GM21619 (cell line): ENCODE measurements at regions not wholly inside any gene's neighbourhood (a gene's known extent, or its start where the extent isn't known, plus 50 kb on each side); places are given as distances from the start of the nearest gene placed in this dataset.

ENCODE experiments used
- ATAC-seq: cut with Tn5 transposase; IDR thresholded peaks from one replicate; pipeline ENCODE4 v1.9.1; 2021; ENCODE audit not compliant: unreplicated experiment

DNA sequence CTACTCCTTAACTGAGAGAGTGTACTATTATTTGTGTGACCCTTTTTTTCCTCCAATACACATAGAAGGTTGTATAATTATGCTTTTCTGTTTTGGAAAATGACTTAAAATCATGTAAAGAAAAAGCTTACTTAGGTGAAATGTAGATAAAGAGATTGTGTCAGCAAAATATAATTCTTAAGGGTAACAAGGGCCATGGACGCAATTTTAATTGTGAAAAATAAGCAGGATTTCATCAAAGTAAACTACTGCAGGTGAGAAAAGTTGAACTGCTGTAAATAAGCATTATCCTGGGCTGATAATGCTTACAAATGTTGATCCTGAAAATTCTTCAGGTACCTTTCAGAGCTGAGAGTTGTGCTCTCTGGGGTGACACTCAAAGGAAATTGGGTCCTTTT lies 141.5 kb downstream of the RPIA start:
- no peak for ATAC-seq

DNA sequence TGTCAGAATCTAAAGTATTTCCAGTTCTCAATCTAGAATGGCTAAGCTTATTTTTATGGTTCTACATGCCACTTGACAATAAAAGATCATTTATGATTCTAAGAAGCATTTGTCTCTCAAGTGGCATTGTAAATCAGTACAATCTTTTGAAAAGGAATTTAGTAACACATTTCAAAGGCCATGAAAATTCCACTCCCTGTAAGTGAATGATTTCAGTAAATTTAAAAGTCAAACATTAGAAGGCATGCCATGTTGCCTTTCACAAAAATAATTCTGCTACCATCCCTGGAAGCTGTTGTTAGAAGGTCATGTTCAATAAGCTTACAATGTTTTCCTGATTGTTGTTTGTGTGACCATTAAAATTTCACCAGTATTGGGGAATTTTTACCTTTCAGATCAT lies 142.9 kb downstream of the RPIA start:
- no peak for ATAC-seq

DNA sequence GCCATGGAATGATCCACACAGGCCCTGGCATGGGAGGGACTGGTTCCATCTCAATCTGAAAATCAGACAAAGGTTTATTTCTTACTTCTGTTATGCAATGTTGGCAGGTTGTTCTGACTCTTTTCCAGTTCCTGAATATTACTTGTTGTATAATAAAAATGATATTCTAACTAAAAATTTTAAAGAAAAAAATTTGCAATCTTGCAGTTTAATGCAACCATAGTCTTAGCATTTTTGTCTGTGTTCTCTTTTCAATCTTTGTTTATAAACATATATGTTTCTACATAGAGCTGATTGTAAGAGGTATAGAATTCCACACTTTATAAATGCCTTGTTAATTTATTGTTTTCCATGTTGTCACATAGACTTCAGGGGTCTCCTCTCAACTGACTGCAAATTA lies 143.4 kb downstream of the RPIA start:
- no peak for ATAC-seq

DNA sequence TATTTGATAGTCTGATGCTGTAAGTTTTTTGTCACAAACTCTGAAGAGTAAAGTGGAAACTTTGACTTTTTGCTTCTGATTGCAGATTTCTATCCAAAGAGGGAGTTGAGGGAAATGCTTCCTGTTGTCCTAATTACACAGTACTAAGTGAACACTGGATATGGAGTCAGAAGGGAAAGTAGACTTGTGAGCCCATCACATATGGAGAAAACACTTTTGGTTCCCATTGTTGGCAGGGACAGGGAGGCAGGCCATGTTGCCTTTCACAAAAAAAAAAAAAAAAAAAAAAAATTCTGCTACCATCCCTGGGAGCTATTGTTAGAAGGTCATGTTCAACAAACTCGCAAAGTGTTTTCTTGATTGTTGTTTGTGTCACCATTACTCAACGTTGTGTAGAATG lies 144.3 kb downstream of the RPIA start:
- ATAC-seq: no peak

DNA sequence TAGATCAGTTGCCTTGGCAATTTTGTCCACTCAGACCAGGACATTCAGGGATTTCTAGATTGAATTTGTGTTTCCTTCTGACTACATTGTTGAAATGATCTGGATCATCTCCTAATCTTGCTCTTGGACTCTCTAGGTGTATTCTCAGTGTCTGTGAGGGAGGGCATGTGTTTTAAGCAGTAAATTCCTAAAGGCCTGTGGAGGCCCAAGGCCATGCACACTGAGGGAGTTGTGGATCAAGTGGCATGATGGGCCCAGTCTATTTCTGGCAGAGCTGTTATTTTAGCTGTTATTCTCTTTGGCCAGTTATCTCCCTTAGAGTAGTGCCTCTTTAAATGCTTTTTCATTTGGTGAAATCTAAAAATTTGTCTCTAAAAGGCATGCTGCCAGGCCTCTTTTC lies 144.9 kb downstream of the RPIA start:
- ATAC-seq: no peak

GRCh38 chr2:88837511-88838160 lies 146.2 kb downstream of the RPIA start:
- no peak for ATAC-seq

- ATAC-seq: peak; percentile 70
These were observed 146.7 kb downstream of the RPIA start for GRCh38 chr2:88838165-88838635.

DNA sequence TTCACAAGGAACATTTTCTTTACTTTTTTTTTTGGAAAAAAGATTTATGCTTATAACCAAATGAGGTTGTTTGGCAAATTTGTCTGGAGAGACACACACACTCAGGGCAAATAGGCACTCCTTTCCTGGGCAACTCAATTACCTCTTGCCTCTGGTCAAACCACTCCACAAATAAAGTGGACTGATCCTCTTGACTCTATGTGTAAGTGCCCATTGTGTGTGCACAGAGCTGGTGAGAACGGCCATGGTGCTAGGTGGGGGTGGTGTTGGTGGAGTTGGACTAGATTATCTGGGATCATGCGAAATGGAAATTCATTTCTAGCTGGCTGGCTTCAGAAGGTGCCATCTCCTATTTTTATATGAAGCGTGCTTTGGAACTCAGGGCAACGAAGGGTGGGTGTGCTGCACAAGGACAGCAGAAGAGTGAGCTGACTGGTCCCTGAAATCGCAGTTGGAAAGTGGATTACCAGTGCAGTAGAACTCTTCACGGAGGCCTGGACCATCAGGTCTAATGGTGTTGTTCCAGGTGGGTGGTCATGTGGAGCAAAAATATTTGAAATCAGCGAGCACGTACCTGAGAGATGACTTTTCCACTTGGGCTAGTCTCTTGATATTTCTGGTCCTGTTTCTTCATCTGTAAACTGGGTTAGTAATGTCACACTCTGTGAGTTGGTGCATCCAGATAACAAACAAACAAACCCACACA lies 149.9 kb downstream of the RPIA start:
- no peak for ATAC-seq

DNA sequence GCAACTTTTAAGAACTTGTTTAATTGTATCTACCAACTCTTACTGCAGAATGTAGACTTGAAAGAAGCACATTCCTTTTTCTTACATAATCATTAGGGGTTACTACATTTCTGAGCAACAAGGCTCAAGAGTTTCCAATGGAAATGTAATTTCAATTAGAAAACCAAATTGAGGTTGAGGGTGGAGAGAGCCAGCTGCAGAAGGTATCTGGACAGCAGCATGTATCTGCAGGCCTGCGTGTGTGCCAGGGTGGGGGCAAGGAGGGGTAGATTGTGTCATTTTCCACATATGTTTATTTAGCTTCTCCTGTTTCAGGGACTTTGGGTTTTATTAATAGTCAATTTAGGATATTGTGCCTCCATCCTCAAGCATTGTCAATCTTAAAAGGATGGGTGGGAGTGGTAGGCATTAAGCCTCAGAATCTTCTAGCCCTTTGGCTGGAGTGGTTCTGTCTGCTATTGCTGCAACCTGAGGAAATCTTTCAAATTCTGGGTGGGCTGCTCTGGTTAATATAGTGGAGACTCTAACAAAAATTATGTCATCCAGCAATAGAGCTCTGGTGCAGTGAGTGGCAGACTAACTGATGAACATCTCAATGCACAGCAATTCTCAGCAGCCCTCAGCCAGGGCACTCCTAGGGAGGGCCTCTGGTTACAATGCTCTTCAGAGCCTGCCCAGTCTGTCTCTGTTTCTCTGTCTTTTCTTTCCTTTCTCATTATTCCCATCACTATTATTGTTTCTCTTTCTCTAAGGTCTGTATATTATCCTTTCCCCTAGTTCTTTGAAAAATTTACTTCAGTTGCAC lies 151.4 kb downstream of the RPIA start:
- no peak for ATAC-seq

GRCh38 chr2:88843651-88844050 lies 152.2 kb downstream of the RPIA start:
- ATAC-seq: no peak

DNA sequence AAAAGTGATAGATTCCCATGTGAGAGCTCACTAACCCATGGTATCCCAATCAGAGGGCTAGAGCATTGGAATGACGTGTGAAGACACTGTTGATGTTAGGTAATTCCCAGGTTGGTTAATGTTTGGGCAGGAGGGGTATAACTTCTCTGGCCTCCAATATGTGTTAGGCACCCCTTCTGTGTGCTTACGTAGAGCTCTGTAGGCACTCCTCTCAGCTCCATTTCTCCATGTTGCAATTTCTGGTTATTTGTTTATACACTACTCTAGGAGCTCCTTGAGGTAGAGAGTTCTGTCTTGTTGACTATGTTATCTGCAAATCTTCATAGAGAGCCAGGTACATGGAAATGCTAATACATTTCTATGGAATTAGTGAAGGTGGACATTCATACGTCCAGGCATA lies 153.5 kb downstream of the RPIA start:
- ATAC-seq: no peak

DNA sequence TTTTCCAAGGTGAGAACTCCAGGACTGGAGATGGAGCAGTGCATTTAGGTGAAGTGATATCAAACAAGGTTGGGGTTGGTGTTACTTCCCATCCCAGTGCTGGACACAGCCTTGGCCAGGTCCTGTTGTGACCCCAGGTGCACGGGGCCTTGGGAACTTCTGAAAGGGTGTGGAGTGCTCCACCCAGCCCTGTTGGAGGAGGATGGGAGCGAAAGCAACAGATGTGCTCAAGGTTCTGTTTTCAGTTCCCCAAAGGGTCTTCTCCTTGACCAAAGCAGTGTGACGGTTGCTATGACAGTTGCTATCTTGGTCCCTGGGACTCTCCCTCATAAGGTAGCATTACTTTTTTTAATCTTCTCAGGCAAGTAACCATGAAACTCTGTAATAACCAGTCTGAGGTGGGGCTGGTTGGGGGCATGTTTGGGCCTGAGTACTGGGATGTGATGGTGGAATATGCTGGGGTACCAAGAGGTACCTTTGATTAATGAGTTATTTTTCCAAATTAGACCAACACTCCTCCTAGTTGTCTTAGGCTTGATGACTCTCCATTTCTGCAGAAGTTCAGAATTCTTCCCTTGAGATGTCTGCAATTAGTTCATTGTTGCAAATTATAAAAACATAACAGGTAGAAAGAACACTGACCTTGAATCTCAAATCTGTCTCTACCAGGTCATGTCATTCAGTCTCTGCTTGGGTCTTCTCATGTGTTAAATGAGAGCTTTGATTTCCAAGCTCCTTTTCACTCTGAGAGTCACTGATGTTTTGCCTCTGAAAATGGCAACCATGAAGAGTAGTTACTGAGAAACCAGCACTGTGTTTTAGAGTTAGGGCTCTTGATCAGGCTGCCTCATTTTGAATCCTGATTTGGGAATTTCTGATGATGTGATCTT lies 154.5 kb downstream of the RPIA start:
- peak; percentile 89 for ATAC-seq

- no peak for ATAC-seq
These were observed 161.4 kb downstream of the RPIA start for GRCh38 chr2:88852753-88853402.

GRCh38 chr2:88853403-88853790 lies 161.9 kb downstream of the RPIA start:
- ATAC-seq: no peak

DNA sequence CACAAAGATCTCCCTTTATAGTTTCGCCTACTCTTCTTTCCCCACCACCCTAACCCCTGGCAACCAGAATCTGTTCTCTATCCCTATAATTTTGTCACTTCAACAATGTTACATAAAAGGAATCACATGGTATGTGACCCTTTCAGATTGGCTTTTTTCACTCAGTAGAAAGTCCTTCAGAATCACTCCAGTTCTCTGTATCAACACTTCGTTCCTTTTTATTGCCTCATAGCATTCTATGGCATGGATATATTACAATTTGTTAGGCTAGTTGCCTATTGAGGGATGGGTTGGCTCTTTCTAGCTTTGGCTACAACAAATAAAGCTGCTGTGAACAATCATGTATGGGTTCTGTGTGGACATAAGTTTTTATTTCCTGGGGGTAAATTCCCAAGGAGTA lies 163.1 kb downstream of the RPIA start:
- no peak for ATAC-seq

GRCh38 chr2:88855620-88856408 lies 164.3 kb downstream of the RPIA start:
- peak; percentile 36 for ATAC-seq

GRCh38 chr2:88856409-88857135 lies 165.1 kb downstream of the RPIA start:
- no peak for ATAC-seq

GRCh38 chr2:88857274-88857741 lies 165.8 kb downstream of the RPIA start:
- ATAC-seq: no peak

GRCh38 chr2:88857951-88858411 lies 166.5 kb downstream of the RPIA start:
- peak; percentile 35 for ATAC-seq
